Liver (tissue), 8 donors: ENCODE measurements at regions not wholly inside any gene's neighbourhood (a gene's known extent, or its start where the extent isn't known, plus 50 kb on each side); places are given as distances from the start of the nearest gene placed in this dataset.

Experiments
- DNase-seq: peaks from one replicate; pipeline ENCODE4 v3.0.0-alpha.2; 2017; ENCODE audit warnings: low spot score
- H3K27ac ChIP-seq, 2 donors: one replicate each; pipeline ENCODE4 v1.7.0; 2013; ENCODE audit warnings: inconsistent platforms in 2 of 2, low read length in 2 of 2, control low read depth in 1 of 2, low read depth in 1 of 2, mild to moderate bottlenecking in 1 of 2
- H3K27me3 ChIP-seq, 4 donors: one replicate each; pipeline versions ENCODE4 v1.6.1 to v1.7.0; 2013; ENCODE audit warnings: low read length in 3 of 4, inconsistent platforms in 1 of 4, mild to moderate bottlenecking in 1 of 4, moderate library complexity in 1 of 4; ENCODE audit not compliant: control insufficient read depth in 4 of 4, insufficient read depth in 4 of 4
- H3K36me3 ChIP-seq, 4 donors: one replicate each; pipeline versions ENCODE4 v1.6.1 to v1.7.0; 2013; ENCODE audit warnings: low read length in 3 of 4, mild to moderate bottlenecking in 3 of 4, low read depth in 1 of 4, moderate library complexity in 1 of 4; ENCODE audit not compliant: control insufficient read depth in 4 of 4, insufficient read depth in 3 of 4
- H3K4me1 ChIP-seq, 4 donors: one replicate each; pipeline versions ENCODE4 v1.6.1 to v1.7.0; 2013; ENCODE audit warnings: low read length in 3 of 4, mild to moderate bottlenecking in 3 of 4, moderate library complexity in 1 of 4; ENCODE audit not compliant: control insufficient read depth in 4 of 4, insufficient read depth in 4 of 4
- H3K4me3 ChIP-seq, 3 donors: one replicate each; pipeline versions ENCODE4 v1.6.1 to v1.7.0; 2013; ENCODE audit warnings: low read length in 3 of 3, control low read depth in 1 of 3, low read depth in 1 of 3, mild to moderate bottlenecking in 1 of 3
- H3K9ac ChIP-seq, 2 donors: one replicate each; pipeline ENCODE4 v1.7.0; 2013; ENCODE audit warnings: low read length in 2 of 2, mild to moderate bottlenecking in 2 of 2, moderate library complexity in 2 of 2, control low read depth in 1 of 2, low read depth in 1 of 2
- H3K9me3 ChIP-seq, 4 donors: one replicate each; pipeline versions ENCODE4 v1.6.1 to v1.7.0; 2013; ENCODE audit warnings: low read length in 3 of 4; ENCODE audit not compliant: control insufficient read depth in 4 of 4
- CTCF ChIP-seq: fragments of 150-350 bp; IDR thresholded peaks from 2 replicates; pipeline ENCODE4 v1.5.1; 2017; ENCODE audit warnings: improper control_type of control experiment, low read depth, low read length; ENCODE audit not compliant: missing input control
- FOXA1 ChIP-seq: IDR thresholded peaks from 2 replicates; pipeline ENCODE4 v1.6.1; 2016; ENCODE audit warnings: antibody characterized with exemption
- FOXA2 ChIP-seq: IDR thresholded peaks from 2 replicates; pipeline ENCODE4 v1.6.1; 2016; ENCODE audit warnings: antibody characterized with exemption
- GABPA ChIP-seq, 2 donors: IDR thresholded peaks in 1 of 2; conservative IDR thresholded peaks in 1 of 2; 2 replicates each; pipeline ENCODE4 v1.6.1; 2016; ENCODE audit warnings: antibody characterized with exemption in 2 of 2, mild to moderate bottlenecking in 1 of 2, moderate library complexity in 1 of 2
- HNF4A ChIP-seq, 2 donors: conservative IDR thresholded peaks; 2 replicates each; pipeline ENCODE4 v1.6.1; 2016; ENCODE audit warnings: antibody characterized with exemption in 2 of 2, mild to moderate bottlenecking in 2 of 2
- HNF4G ChIP-seq: IDR thresholded peaks from 2 replicates; pipeline ENCODE4 v1.6.1; 2016; ENCODE audit warnings: antibody characterized with exemption
- JUND ChIP-seq, 2 donors: IDR thresholded peaks; 2 replicates each; pipeline ENCODE4 v1.6.1; 2016; ENCODE audit warnings: antibody characterized with exemption in 2 of 2
- NR2F2 ChIP-seq: IDR thresholded peaks from 2 replicates; pipeline ENCODE4 v1.6.1; 2016; ENCODE audit warnings: antibody characterized with exemption
- RAD21 ChIP-seq, 2 donors: IDR thresholded peaks; 2 replicates each; pipeline ENCODE4 v1.6.1; 2016; ENCODE audit warnings: antibody characterized with exemption in 2 of 2, mild to moderate bottlenecking in 2 of 2
- TAF1 ChIP-seq: conservative IDR thresholded peaks from 2 replicates; pipeline ENCODE4 v1.6.1; 2016; ENCODE audit warnings: antibody characterized with exemption, mild to moderate bottlenecking
- YY1 ChIP-seq: IDR thresholded peaks from 2 replicates; pipeline ENCODE4 v1.6.1; 2016; ENCODE audit warnings: antibody characterized with exemption, mild to moderate bottlenecking
- WGBS: extraction: QIAGEN DNeasy Blood & Tissue Kit; methylation state at CpG from one replicate; pipeline ENCODE4 v1.1.7; 2013; 5-methylcytosine and 5-hydroxymethylcytosine counted together
- TF ChIP-seq, protein P1 (sequence below): IDR thresholded peaks from 2 replicates; pipeline ENCODE4 v1.6.1; 2016; ENCODE audit warnings: antibody characterized with exemption
- TF ChIP-seq, protein P2 (sequence below): IDR thresholded peaks from 2 replicates; pipeline ENCODE4 v1.6.1; 2016; ENCODE audit warnings: antibody characterized with exemption, mild to moderate bottlenecking
- donor health status: healthy.
- donor health status: healthy.
- donor health status: healthy.
- donor health status: healthy.
- donor health status: healthy.

DNA sequence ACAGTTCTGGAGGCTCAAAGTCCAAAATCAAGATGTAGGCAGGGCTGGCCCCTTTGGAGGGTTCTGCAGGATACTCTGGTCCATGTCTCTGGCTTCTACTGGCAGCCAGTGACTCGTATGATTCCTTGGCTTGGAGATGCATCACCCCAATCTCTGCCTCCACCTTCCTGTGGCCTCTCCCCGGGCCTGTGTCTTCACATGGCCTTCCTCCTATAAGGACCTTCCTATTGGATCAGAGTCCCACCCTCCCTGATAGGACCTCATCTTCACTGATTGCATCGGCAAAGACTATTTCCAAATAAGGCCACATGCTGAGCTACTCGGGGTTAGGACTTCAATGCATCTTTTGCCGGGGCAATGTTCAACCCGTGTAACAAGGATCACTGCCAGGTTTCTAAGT is 509.0 kb downstream of the CD83 start:
- Histone ChIP-seq H3K27ac (no peak overlapping the region), H3K27me3 (no peaks in the 10 kb centered on the region), H3K4me3 (no peak overlapping the region), H3K9me3 (peaks cover 0 to 3% (median under 1%) of the 10 kb centered on the region in 4 donors), H3K9ac (no peak overlapping the region), H3K4me1 (no peaks in the 10 kb centered on the region), H3K36me3 (no peaks in the 10 kb centered on the region)
- no peak for TF ChIP-seq FOXA1
- TF ChIP-seq NR2F2, result no peak
- no peak for DNase-seq
- 69% methylated on average over 6 of the region's 6 CpGs for WGBS

DNA sequence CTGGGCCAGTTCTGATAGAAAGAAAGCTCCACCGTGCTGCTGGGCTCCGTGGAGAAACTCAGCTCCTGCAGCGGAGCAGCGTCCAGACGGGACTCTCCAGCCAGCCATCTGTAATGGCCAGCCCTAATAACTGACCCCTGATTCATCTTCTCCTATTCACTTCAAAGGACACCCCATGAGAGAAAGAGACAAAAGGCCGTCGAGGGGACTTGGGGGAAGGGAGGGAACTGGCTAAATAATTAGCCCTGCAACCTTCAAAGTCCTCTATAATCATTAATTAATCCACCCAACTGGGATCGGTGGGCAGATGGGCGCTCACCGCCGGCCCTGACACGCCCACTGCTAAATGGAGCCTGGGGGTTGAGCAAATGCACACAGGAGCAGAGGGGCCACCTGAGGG is 512.4 kb downstream of the CD83 start:
- TF ChIP-seq, protein P1, sequence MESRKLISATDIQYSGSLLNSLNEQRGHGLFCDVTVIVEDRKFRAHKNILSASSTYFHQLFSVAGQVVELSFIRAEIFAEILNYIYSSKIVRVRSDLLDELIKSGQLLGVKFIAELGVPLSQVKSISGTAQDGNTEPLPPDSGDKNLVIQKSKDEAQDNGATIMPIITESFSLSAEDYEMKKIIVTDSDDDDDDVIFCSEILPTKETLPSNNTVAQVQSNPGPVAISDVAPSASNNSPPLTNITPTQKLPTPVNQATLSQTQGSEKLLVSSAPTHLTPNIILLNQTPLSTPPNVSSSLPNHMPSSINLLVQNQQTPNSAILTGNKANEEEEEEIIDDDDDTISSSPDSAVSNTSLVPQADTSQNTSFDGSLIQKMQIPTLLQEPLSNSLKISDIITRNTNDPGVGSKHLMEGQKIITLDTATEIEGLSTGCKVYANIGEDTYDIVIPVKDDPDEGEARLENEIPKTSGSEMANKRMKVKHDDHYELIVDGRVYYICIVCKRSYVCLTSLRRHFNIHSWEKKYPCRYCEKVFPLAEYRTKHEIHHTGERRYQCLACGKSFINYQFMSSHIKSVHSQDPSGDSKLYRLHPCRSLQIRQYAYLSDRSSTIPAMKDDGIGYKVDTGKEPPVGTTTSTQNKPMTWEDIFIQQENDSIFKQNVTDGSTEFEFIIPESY, result no peak
- TF ChIP-seq RAD21 (IDR thresholded peaks at IDR 0.05), result no peak
- 56% methylated on average over 12 of the region's 12 CpGs for WGBS
- H3K9ac ChIP-seq, result no peak overlapping the region
- H3K4me1 ChIP-seq, result no peaks in the 10 kb centered on the region
- DNase-seq, result no peak
- no peaks in the 10 kb centered on the region for H3K27me3 ChIP-seq
- no peaks in the 10 kb centered on the region for H3K36me3 ChIP-seq
- H3K4me3 ChIP-seq, result no peak overlapping the region
- H3K27ac ChIP-seq, result no peak overlapping the region
- peaks cover 0 to 3% (median under 1%) of the 10 kb centered on the region in 4 donors for H3K9me3 ChIP-seq

DNA sequence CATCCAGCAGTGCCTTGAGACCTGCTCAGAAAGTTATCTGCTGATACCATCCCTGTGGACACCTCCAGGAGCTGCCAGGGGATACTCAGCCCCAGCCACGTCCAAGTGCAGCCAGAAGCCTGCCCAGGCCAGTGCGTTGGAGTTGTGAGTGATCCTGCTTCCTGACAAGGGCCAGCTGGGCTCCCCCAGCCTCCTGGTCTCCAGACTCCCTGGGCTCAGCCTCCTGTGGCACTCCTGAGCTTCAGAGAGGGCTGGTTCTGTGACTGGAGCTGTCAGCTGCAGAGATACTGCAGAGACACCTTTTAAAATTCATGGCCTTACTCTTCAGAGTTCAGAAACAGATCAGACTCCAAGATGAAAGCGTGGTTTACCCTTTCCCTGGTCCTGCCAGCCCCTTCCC is 515.9 kb downstream of the CD83 start:
- no peak for DNase-seq
- no peak overlapping the region for H3K9ac ChIP-seq
- H3K4me1 ChIP-seq, result no peaks in the 10 kb centered on the region
- peaks cover 0 to 4% (median 0%) of the 10 kb centered on the region in 4 donors for H3K27me3 ChIP-seq
- no peaks in the 10 kb centered on the region for H3K36me3 ChIP-seq
- no peaks in the 10 kb centered on the region for H3K9me3 ChIP-seq
- TF ChIP-seq TAF1 (no peak), JUND (IDR thresholded peaks at IDR 0.05) (no peak), CTCF (no peak), HNF4A (conservative IDR thresholded peaks at IDR 0.05) (no peak), HNF4G (no peak), GABPA (IDR thresholded peaks at IDR 0.05 in 1 of 2, conservative IDR thresholded peaks at IDR 0.05 in 1 of 2) (no peak), FOXA1 (no peak), FOXA2 (no peak), YY1 (no peak)
- TF ChIP-seq, protein P1, result no peak
- TF ChIP-seq, protein P2, sequence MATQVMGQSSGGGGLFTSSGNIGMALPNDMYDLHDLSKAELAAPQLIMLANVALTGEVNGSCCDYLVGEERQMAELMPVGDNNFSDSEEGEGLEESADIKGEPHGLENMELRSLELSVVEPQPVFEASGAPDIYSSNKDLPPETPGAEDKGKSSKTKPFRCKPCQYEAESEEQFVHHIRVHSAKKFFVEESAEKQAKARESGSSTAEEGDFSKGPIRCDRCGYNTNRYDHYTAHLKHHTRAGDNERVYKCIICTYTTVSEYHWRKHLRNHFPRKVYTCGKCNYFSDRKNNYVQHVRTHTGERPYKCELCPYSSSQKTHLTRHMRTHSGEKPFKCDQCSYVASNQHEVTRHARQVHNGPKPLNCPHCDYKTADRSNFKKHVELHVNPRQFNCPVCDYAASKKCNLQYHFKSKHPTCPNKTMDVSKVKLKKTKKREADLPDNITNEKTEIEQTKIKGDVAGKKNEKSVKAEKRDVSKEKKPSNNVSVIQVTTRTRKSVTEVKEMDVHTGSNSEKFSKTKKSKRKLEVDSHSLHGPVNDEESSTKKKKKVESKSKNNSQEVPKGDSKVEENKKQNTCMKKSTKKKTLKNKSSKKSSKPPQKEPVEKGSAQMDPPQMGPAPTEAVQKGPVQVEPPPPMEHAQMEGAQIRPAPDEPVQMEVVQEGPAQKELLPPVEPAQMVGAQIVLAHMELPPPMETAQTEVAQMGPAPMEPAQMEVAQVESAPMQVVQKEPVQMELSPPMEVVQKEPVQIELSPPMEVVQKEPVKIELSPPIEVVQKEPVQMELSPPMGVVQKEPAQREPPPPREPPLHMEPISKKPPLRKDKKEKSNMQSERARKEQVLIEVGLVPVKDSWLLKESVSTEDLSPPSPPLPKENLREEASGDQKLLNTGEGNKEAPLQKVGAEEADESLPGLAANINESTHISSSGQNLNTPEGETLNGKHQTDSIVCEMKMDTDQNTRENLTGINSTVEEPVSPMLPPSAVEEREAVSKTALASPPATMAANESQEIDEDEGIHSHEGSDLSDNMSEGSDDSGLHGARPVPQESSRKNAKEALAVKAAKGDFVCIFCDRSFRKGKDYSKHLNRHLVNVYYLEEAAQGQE, result no peak
- no peak overlapping the region for H3K4me3 ChIP-seq
- 81% methylated on average over 3 of the region's 3 CpGs for WGBS
- H3K27ac ChIP-seq, result no peak overlapping the region
